GM19397 (cell line): ENCODE measurements at regions not wholly inside any gene's neighbourhood (a gene's known extent, or its start where the extent isn't known, plus 50 kb on each side); places are given as distances from the start of the nearest gene placed in this dataset.
A peak's percentile ranks its signal among the peaks of the same experiment; 100 is the strongest.

Experiments
- ATAC-seq: cut with Tn5 transposase; IDR thresholded peaks from one replicate; pipeline ENCODE4 v1.9.1; 2021; ENCODE audit warnings: mild to moderate bottlenecking, moderate library complexity; ENCODE audit not compliant: unreplicated experiment

GRCh38 chr17:77880711-77881450, 77.6 kb upstream of the TNRC6C start:
- ATAC-seq: no peak

- peak; percentile 86 for ATAC-seq
Observed at GRCh38 chr17:77881545-77881944, 77.0 kb upstream of the TNRC6C start.

GRCh38 chr17:77882040-77882439, 76.5 kb upstream of the TNRC6C start:
- ATAC-seq: no peak

- no peak for ATAC-seq
Observed at GRCh38 chr17:77882481-77883212, 75.9 kb upstream of the TNRC6C start.

GRCh38 chr17:77883213-77883650, 75.3 kb upstream of the TNRC6C start:
- no peak for ATAC-seq

GRCh38 chr17:77884019-77884418, 74.5 kb upstream of the TNRC6C start:
- no peak for ATAC-seq

- no peak for ATAC-seq
Observed at GRCh38 chr17:77884967-77885641, 73.4 kb upstream of the TNRC6C start.

GRCh38 chr17:77885678-77886386, 72.7 kb upstream of the TNRC6C start:
- ATAC-seq: no peak

- ATAC-seq: no peak
Observed at GRCh38 chr17:77886387-77886728, 72.1 kb upstream of the TNRC6C start.

GRCh38 chr17:77887110-77887463, 71.4 kb upstream of the TNRC6C start:
- no peak for ATAC-seq

GRCh38 chr17:77887464-77888241, 70.8 kb upstream of the TNRC6C start:
- ATAC-seq: no peak

GRCh38 chr17:77888242-77889134, 70.0 kb upstream of the TNRC6C start:
- ATAC-seq: no peak

- ATAC-seq: no peak
Observed at GRCh38 chr17:77889135-77889505, 69.4 kb upstream of the TNRC6C start.

- no peak for ATAC-seq
Observed at GRCh38 chr17:77889866-77890760, 68.4 kb upstream of the TNRC6C start.

- no peak for ATAC-seq
Observed at GRCh38 chr17:77890771-77891170, 67.7 kb upstream of the TNRC6C start.

GRCh38 chr17:77891602-77892001, 66.9 kb upstream of the TNRC6C start:
- no peak for ATAC-seq

- no peak for ATAC-seq
Observed at GRCh38 chr17:77892031-77892430, 66.5 kb upstream of the TNRC6C start.

GRCh38 chr17:77892469-77893143, 65.9 kb upstream of the TNRC6C start:
- ATAC-seq: no peak
